Activated naive CD8-positive, alpha-beta T cell (primary cell): ENCODE measurements at regions not wholly inside any gene's neighbourhood (a gene's known extent, or its start where the extent isn't known, plus 50 kb on each side); places are given as distances from the start of the nearest gene placed in this dataset.
"Not testable (repeated sequence)": the region's sequence is repeated elsewhere in the genome, so short reads cannot be mapped to it uniquely, and the experiment has no call there.

Source experiments
- H3K27ac Mint-ChIP-seq: one replicate; pipeline ENCODE4 v1.8.0; 2021; ENCODE audit warnings: mixed read lengths
- H3K27me3 Mint-ChIP-seq: one replicate; pipeline ENCODE4 v1.8.0; 2021; ENCODE audit warnings: mixed read lengths
- H3K36me3 Mint-ChIP-seq: one replicate; pipeline ENCODE4 v1.8.0; 2021; ENCODE audit warnings: mixed read lengths
- H3K4me1 Mint-ChIP-seq: one replicate; pipeline ENCODE4 v1.8.0; 2021; ENCODE audit warnings: low read depth, mixed read lengths
- H3K4me3 Mint-ChIP-seq: one replicate; pipeline ENCODE4 v1.8.0; 2021; ENCODE audit warnings: mild to moderate bottlenecking, mixed read lengths
- H3K9me3 Mint-ChIP-seq: one replicate; pipeline ENCODE4 v1.8.0; 2021; ENCODE audit warnings: low read depth, mixed read lengths

DNA sequence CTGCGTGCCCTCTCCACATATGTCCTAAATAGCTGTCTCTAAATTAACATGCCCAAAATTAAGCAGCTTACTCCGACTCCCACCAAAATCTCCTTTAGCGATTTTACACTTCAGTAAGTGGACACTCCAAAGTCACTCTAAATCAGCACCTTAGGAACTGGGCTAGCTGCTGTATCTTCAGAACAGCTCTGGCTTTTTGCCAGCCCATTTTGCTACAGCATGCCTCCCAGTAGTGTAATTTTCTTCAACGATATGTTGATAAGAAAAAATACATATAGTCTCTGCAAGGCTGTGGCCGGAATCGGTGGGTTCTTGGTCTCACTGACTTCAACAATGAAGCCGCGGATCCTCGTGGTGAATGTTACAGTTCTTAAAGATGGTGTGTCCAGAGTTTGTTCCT is 291.8 kb upstream of the RGPD4 start:
- H3K9me3 Mint-ChIP-seq: no peaks in the 10 kb centered on the region
- H3K27me3 Mint-ChIP-seq: no peaks in the 10 kb centered on the region
- no peak overlapping the region for H3K4me3 Mint-ChIP-seq
- H3K36me3 Mint-ChIP-seq: no peaks in the 10 kb centered on the region
- H3K27ac Mint-ChIP-seq: no peak overlapping the region
- H3K4me1 Mint-ChIP-seq: no peaks in the 10 kb centered on the region

DNA sequence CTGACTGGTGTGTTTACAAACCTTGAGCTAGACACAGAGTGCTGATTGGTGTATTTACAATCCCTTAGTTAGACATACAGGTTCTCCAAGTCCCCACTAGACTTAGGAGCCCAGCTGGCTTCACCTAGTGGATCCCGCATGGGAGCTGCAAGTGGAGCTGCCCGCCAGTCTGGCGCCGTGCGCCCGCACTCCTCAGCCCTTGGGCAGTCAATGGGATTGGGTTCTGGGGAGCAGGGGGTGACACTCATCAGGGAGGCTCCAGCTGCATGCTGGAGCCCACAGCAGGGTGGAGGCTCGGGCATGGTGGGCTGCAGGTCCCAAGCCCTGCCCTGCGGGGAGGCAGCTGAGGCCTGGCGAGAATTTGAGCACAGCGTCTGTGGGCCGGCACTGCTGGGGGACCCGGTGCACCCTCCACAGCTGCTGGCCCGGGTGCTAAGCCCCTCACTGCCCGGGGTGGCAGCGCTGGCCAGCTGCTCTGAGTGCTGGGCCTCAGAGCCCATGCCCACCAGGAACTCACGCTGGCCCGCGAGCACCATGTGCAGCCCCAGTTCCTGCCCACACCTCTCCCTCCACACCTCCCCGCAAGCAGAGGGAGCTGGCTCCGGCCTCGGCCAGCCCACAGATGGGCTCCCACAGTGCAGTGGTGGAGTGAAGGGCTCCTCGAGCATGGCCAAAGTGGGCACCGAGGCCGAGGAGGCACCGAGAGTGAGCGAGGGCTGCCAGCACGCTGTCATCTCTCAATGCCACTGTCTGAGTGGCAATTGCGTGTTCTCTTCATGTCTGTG is 290.6 kb upstream of the RGPD4 start:
- not testable (repeated sequence) for H3K4me1 Mint-ChIP-seq, H3K27me3 Mint-ChIP-seq, H3K4me3 Mint-ChIP-seq, H3K27ac Mint-ChIP-seq, H3K36me3 Mint-ChIP-seq, H3K9me3 Mint-ChIP-seq

DNA sequence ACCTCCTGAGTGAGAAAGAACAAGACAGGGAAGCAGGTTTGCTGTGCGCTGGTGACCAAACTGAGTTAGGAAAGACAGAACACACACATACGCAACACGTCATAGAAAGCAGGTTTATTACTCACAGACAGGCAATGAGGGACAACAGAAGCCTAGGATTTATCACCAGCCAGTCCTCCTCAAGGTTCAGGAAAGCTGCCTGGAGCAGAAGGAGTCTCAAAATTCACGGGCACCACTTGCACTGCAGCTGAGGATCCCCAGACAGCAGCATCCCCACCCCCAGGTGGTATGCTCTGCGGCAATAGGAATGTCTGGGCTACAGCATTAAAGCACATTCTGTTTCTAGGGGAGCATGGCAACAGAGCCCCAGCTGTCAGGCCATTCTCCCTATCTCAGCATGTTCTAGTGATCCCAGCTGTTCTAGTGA is 284.4 kb upstream of the RGPD4 start:
- no peaks in the 10 kb centered on the region for H3K9me3 Mint-ChIP-seq
- H3K27me3 Mint-ChIP-seq: no peaks in the 10 kb centered on the region
- no peak overlapping the region for H3K27ac Mint-ChIP-seq
- no peaks in the 10 kb centered on the region for H3K36me3 Mint-ChIP-seq
- no peak overlapping the region for H3K4me3 Mint-ChIP-seq
- no peaks in the 10 kb centered on the region for H3K4me1 Mint-ChIP-seq

DNA sequence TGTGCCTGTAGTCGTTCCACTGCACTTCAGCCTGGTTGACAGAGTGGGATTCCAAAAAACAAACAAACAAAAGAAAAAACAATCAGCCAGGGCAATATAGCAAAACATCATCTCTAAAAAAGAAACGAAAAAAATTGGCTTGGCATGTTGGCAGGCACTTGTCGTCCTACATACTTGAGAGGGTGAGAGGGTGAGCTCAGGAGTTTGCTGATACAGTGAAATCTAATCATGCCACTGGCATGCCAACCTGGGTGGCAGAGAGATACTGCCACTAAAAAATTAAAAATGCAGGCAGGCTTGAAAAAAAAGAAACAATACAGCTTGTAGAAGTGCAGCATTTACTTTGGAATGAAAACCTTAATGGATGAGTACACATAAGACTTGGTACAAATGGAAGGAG is 282.9 kb upstream of the RGPD4 start:
- no peaks in the 10 kb centered on the region for H3K4me1 Mint-ChIP-seq
- H3K36me3 Mint-ChIP-seq: no peaks in the 10 kb centered on the region
- no peak overlapping the region for H3K27ac Mint-ChIP-seq
- no peak overlapping the region for H3K4me3 Mint-ChIP-seq
- no peaks in the 10 kb centered on the region for H3K9me3 Mint-ChIP-seq
- H3K27me3 Mint-ChIP-seq: no peaks in the 10 kb centered on the region

DNA sequence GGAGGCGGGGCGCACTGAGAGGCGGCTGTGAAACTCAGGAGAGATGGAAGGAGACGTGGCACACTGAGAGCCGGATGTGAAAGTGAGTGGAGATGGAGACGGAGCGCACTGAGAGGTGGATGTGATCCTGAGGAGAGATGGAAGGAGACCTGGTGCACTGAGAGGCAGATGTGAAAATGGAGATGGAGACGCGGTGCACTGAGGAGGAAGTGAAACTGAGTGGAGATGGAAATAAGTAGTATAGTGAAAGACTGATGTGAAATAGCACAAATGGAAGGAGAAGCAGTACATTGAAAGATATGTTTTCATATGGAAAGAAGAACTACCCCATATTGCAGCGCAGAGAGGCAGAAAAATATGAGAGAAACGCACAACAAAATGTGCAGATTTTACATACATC is 281.6 kb upstream of the RGPD4 start:
- Mint-ChIP-seq H3K27ac (no peak overlapping the region), H3K27me3 (no peaks in the 10 kb centered on the region), H3K9me3 (no peaks in the 10 kb centered on the region), H3K4me3 (no peak overlapping the region), H3K4me1 (no peaks in the 10 kb centered on the region), H3K36me3 (no peaks in the 10 kb centered on the region)

DNA sequence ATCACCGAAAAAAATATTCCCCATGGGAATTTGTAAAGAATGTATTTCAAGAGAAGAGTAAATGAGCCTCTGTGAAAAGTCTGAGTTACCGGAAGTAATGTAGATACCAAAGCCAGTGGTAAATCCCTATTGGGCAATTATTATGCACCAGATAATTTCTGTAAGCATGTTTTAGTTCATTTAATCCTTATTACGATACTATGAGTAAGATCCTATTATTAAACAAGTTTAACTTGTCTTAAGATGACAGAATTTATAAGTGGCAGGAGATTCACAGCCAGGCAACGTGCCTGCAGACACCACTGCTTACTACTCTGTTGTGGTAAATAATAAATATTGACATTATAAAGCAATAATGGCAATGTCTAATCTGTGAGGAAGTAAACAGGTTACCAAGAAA is 280.8 kb upstream of the RGPD4 start:
- H3K36me3 Mint-ChIP-seq: no peaks in the 10 kb centered on the region
- H3K27me3 Mint-ChIP-seq: no peaks in the 10 kb centered on the region
- no peak overlapping the region for H3K27ac Mint-ChIP-seq
- H3K9me3 Mint-ChIP-seq: peaks cover 3% of the 10 kb centered on the region
- H3K4me3 Mint-ChIP-seq: no peak overlapping the region
- H3K4me1 Mint-ChIP-seq: no peaks in the 10 kb centered on the region

DNA sequence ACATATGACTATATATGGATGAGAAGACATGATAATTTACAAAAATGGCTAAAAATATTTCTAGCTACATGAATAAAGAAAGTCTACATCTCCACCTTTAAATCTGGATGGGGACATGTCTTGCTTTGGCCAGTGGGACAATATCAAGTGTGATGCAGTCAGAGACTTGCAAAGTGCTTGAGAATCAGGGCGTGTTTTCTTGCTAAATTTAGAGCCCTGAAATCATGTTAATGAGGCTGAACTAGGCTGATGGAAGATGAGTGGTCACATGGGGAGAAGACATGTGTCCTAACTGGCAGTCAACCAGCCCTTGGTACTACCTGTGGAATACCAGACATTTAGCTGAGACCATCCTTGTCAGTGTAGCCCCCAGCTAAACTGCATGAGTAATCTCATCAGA is 278.5 kb upstream of the RGPD4 start:
- Mint-ChIP-seq H3K4me1 (no peaks in the 10 kb centered on the region), H3K27ac (no peak overlapping the region)

DNA sequence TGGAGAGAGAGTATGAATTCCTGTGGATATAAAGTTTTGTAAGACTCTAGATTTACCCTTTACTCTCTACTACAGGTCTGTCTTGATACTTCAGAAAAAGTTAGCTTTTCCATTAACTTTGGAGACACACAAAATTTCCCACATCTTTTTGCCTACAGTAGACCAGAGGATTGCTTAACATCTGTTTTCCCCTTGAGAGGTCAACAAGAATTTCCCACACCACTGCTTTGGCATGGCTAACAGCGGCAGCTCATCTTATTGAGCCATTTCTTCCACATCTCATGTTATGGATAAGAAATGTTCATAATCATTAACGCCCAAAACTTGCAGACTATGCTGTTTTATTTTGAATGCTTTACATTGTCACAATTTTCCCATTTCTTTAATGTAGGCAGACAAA is 273.6 kb upstream of the RGPD4 start:
- Mint-ChIP-seq H3K4me3 (no peak overlapping the region), H3K27ac (no peak overlapping the region), H3K36me3 (no peaks in the 10 kb centered on the region), H3K9me3 (peaks cover 24% of the 10 kb centered on the region), H3K27me3 (no peaks in the 10 kb centered on the region), H3K4me1 (no peaks in the 10 kb centered on the region)

More for the DNA sequence above, 278.5 kb upstream of the RGPD4 start:
- H3K9me3 Mint-ChIP-seq: peaks cover 5% of the 10 kb centered on the region
- H3K4me3 Mint-ChIP-seq: no peak overlapping the region
- H3K36me3 Mint-ChIP-seq: no peaks in the 10 kb centered on the region
- H3K27me3 Mint-ChIP-seq: no peaks in the 10 kb centered on the region

DNA sequence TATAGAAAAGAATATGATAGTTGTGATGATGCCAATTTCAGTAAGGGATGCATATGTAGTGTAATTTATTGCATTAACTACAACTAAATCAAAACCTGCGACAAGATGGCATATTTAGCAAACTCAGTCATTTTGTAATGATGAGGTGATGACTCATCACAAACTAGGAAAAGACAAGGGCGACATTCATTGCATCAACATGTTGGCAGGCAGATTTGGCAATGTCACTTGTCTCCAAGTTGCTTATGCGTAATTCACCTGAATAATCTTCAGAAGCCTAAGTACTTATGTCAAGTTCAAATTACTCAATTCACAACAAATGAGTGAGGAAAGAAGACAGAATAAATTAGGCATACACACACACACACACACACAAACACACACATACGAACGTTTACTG is 273.2 kb upstream of the RGPD4 start:
- H3K4me1 Mint-ChIP-seq: no peaks in the 10 kb centered on the region
- no peaks in the 10 kb centered on the region for H3K36me3 Mint-ChIP-seq
- H3K4me3 Mint-ChIP-seq: no peak overlapping the region
- no peaks in the 10 kb centered on the region for H3K27me3 Mint-ChIP-seq
- peaks cover 24% of the 10 kb centered on the region for H3K9me3 Mint-ChIP-seq
- no peak overlapping the region for H3K27ac Mint-ChIP-seq

DNA sequence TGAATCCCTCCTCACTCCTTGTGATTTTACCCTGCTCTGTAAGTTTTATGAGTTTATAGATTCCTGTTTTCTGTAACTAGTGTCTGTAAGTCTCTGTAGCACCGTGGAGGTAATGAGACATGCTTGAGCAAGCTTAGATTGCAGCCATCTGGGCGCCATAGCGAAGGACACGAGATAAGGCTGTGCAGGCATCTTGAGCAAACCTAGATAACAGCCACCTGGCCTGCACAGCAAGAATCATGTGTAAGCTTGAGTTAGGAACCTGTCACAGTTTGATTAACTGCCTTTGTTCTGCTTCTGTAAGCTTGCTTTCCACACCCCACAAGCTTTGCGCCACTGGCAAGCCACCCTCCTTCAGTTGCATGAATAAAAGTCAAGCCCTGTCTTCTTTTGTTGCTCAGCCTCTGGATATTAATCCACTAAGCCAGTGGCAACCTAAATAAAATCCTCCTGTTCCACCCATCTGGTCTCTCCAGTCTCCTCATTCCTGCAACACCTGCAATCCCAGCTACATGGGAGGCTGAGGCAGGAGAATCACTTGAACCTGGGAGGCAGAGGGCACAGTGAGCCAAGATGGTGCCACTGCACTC is 270.6 kb upstream of the RGPD4 start:
- Mint-ChIP-seq H3K4me1 (no peaks in the 10 kb centered on the region), H3K27ac (no peak overlapping the region), H3K9me3 (peaks cover 22% of the 10 kb centered on the region), H3K4me3 (no peak overlapping the region), H3K27me3 (no peaks in the 10 kb centered on the region), H3K36me3 (no peaks in the 10 kb centered on the region)

DNA sequence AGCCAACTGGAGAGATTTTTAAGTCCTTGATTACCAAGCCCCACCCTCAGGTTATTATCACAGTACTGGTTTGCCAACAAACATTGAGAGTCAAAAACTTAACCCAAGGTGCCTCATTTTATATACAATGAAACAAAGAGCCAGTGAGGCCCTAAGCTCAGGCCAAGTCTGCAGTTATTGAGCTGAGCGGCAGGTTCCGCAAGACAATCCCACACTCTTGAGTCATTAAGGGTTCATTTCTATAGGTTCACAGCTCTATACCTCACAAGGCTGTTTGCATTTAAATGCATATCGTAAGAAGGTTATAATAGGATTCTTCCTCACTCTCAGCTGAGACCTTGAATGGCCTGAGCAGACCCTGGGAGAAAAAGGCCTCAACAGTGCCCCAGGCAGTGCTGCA is 268.4 kb upstream of the RGPD4 start:
- Mint-ChIP-seq H3K4me1 (no peaks in the 10 kb centered on the region), H3K27me3 (no peaks in the 10 kb centered on the region), H3K36me3 (no peaks in the 10 kb centered on the region), H3K27ac (no peak overlapping the region), H3K4me3 (no peak overlapping the region), H3K9me3 (peaks cover 22% of the 10 kb centered on the region)

DNA sequence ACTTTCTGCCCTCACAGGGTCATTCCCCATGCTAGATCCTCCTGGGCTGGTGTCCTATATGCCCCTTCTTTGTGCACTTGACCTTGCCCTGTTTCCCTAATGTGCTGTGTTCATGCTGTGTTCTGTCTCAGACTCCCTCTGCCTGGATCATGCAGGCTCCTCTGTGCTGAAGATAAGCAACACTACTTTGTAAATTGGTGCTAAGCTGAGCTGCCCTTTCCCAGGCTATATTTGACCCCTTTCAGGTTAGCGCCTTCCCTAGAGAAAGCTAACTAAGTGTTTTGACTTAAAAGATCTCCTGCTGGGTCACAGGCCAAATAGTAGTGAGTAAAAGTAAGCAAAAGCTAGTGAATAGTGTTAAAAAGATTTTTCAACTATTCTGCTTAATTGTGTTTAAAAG is 257.2 kb upstream of the RGPD4 start:
- no peaks in the 10 kb centered on the region for H3K36me3 Mint-ChIP-seq
- H3K4me3 Mint-ChIP-seq: no peak overlapping the region
- no peaks in the 10 kb centered on the region for H3K4me1 Mint-ChIP-seq
- no peaks in the 10 kb centered on the region for H3K9me3 Mint-ChIP-seq
- no peak overlapping the region for H3K27ac Mint-ChIP-seq
- H3K27me3 Mint-ChIP-seq: no peaks in the 10 kb centered on the region

DNA sequence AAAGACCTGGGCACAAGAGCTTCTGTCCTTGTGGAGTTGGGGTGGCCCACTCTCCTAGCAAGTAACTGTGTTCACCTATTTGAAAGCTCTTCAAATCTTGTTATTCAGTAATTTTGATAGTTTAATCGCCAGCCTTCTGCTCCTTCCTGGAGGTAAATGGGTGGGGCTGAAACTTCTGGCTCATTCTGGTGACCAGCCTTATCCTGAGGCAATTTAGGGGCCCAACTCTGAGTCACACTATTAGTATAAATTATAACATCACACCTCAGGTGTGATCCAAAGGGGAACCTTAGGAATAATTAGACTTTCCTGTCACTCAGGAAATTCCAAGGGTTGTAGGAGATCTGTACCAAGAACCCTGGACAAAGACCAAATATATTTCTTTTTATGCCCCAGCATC is 255.8 kb upstream of the RGPD4 start:
- Mint-ChIP-seq H3K4me3 (no peak overlapping the region), H3K36me3 (no peaks in the 10 kb centered on the region), H3K4me1 (no peaks in the 10 kb centered on the region), H3K9me3 (no peaks in the 10 kb centered on the region), H3K27me3 (no peaks in the 10 kb centered on the region), H3K27ac (no peak overlapping the region)

DNA sequence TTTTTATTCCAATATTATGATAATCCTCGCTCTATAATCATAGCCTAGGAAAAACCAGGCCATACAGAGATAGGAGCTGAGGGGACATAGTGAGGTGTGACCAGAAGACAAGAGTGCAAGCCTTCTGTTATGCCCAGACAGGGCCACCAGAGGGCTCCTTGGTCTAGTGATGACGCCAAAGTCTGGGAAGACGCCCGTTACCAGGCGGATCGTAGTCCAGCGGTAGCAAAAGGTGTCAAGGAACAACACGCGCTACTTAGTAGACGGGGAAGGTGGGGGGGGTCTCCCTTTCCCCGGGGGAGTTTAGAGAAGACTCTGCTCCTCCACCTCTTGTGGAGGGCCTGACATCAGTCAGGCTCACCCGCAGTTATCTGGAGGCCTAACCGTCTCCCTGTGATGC is 253.8 kb upstream of the RGPD4 start:
- not testable (repeated sequence) for H3K27me3 Mint-ChIP-seq, H3K4me1 Mint-ChIP-seq, H3K36me3 Mint-ChIP-seq, H3K4me3 Mint-ChIP-seq, H3K9me3 Mint-ChIP-seq, H3K27ac Mint-ChIP-seq

DNA sequence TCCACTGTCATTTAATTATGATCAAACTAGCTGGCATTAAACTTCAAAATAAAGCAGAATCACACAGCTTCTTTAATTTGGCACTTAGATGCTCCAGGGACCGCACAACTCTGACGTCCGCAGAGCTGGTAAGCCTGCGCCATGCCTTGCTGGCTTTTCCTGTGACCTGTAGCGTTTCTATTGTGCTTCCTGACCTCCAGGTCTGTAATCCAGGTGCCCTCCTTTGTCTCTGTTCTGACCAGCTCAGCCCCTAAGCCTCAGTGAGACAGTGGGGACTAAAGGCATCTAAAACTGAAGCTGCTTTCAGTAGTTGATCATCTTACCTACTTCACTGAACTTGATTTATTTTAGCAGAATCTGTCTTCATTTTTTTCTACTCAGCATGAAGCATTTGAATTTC is 249.7 kb upstream of the RGPD4 start:
- H3K9me3 Mint-ChIP-seq: no peaks in the 10 kb centered on the region
- H3K36me3 Mint-ChIP-seq: no peaks in the 10 kb centered on the region
- no peaks in the 10 kb centered on the region for H3K4me1 Mint-ChIP-seq
- H3K4me3 Mint-ChIP-seq: no peak overlapping the region
- H3K27ac Mint-ChIP-seq: no peak overlapping the region
- no peaks in the 10 kb centered on the region for H3K27me3 Mint-ChIP-seq

DNA sequence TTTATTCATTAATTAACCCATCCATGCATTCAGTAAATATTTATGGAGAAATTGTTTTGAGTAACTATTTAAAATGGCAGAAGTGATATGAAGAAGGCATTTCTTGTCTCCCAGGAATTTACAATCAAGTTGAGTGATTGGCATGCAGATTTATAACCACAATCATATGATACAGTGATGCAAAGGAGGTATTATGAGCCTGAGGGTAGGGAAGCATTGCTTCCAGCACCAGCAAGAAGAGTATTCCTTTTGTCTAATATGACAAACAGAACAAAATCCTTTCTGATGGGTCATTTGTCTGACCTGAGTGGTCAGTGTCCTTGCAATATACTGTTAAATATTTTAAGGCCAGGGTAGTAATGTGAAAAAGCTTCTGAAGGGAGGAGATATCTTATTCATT is 244.2 kb upstream of the RGPD4 start:
- Mint-ChIP-seq H3K4me1 (no peaks in the 10 kb centered on the region), H3K36me3 (no peaks in the 10 kb centered on the region), H3K27me3 (no peaks in the 10 kb centered on the region), H3K4me3 (no peak overlapping the region), H3K27ac (no peak overlapping the region), H3K9me3 (peaks cover 2% of the 10 kb centered on the region)
